SK-N-SH (cell line): ENCODE measurements at regions not wholly inside any gene's neighbourhood (a gene's known extent, or its start where the extent isn't known, plus 50 kb on each side); places are given as distances from the start of the nearest gene placed in this dataset.

ENCODE experiments used
- CTCF ChIA-PET: fragments of 300-600, 350-600 bp; formaldehyde crosslinking; extraction: SDS; loops from one replicate; lab custom pipeline; 2021; lab: Yijun Ruan, JAX
- POLR2A ChIA-PET: fragments of 350-600 bp; sonication (Branson Sonifier 250); formaldehyde crosslinking; extraction: SDS; loops from one replicate; lab custom pipeline; 2020; ENCODE audit warnings: antibody characterized with exemption, inconsistent platforms; lab: Yijun Ruan, JAX
- DNase-seq: peaks from one replicate; pipeline ENCODE4 v3.0.0; 2012
- H2AFZ ChIP-seq: fragments of 200-600 bp; sonication (generic); 2 replicates; pipeline ENCODE4 v1.8.1; 2016; ENCODE audit warnings: antibody characterized with exemption, mild to moderate bottlenecking, low read depth
- H3F3A ChIP-seq: fragments of 200-600 bp; sonication (generic); replicated peaks from 2 replicates; pipeline ENCODE3; 2016; ENCODE audit warnings: antibody characterized with exemption, mild to moderate bottlenecking; ENCODE audit not compliant: insufficient read depth
- H3K27ac ChIP-seq, 2 experiments: fragments of 200-500 bp in 1 of 2; fragments of 200-600 bp in 1 of 2; sonication (Bioruptor generic) in 1 of 2; sonication (generic), shearing (Covaris generic) in 1 of 2; 2 replicates each; pipeline versions ENCODE4 v1.5.1 to v1.6.1; 2014 to 2016; ENCODE audit warnings: low read depth in 2 of 2, inconsistent platforms in 1 of 2, low read length in 1 of 2, mild to moderate bottlenecking in 1 of 2, mixed read lengths in 1 of 2
- H3K27me3 ChIP-seq: fragments of 200-600 bp; sonication (generic), shearing (Covaris generic); 2 replicates; pipeline ENCODE4 v1.6.1; 2016; ENCODE audit warnings: mixed run types; ENCODE audit not compliant: insufficient read depth
- H3K36me3 ChIP-seq, 2 experiments: fragments of 200-500 bp in 1 of 2; fragments of 200-600 bp in 1 of 2; sonication (Bioruptor generic) in 1 of 2; sonication (generic) in 1 of 2; replicated peaks in 1 of 2; 2 replicates each; pipeline versions ENCODE3 to v1.5.1; 2014 to 2016; ENCODE audit warnings: low read length in 1 of 2, mild to moderate bottlenecking in 1 of 2; ENCODE audit not compliant: insufficient read depth in 2 of 2, control insufficient read depth in 1 of 2
- H3K4me1 ChIP-seq, 2 experiments: fragments of 200-500 bp in 1 of 2; fragments of 200-600 bp in 1 of 2; sonication (Bioruptor generic) in 1 of 2; sonication (generic), shearing (Covaris generic) in 1 of 2; 2 replicates each; pipeline versions ENCODE4 v1.5.1 to v1.6.1; 2014 to 2016; ENCODE audit warnings: low read depth in 1 of 2, low read length in 1 of 2, mixed run types in 1 of 2; ENCODE audit not compliant: insufficient read depth in 2 of 2, control insufficient read depth in 1 of 2
- H3K4me2 ChIP-seq: fragments of 200-600 bp; sonication (generic), shearing (Covaris generic); 2 replicates; pipeline ENCODE4 v1.6.1; 2017; ENCODE audit warnings: mixed run types
- H3K4me3 ChIP-seq, 2 experiments: fragments of 200-500 bp in 1 of 2; fragments of 200-600 bp in 1 of 2; sonication (Bioruptor generic) in 1 of 2; sonication (generic), shearing (Covaris generic) in 1 of 2; 2 replicates each; pipeline versions ENCODE4 v1.5.1 to v1.8.1; 2014 to 2016; ENCODE audit warnings: low read depth in 2 of 2, inconsistent platforms in 1 of 2, low read length in 1 of 2, mild to moderate bottlenecking in 1 of 2, mixed read lengths in 1 of 2, moderate library complexity in 1 of 2
- H3K79me2 ChIP-seq: fragments of 200-600 bp; sonication (generic); 2 replicates; pipeline ENCODE4 v1.8.1; 2017; ENCODE audit warnings: mild to moderate bottlenecking; ENCODE audit not compliant: insufficient read depth
- H3K9ac ChIP-seq: fragments of 200-600 bp; sonication (generic); 2 replicates; pipeline ENCODE4 v1.6.1; 2017; ENCODE audit warnings: mixed run types
- H3K9me2 ChIP-seq: fragments of 200-600 bp; sonication (generic); 2 replicates; pipeline ENCODE4 v1.6.1; 2017; ENCODE audit warnings: mixed run types
- H3K9me3 ChIP-seq: fragments of 200-600 bp; sonication (generic); 2 replicates; pipeline ENCODE4 v1.6.1; 2017; ENCODE audit warnings: mixed run types, mild to moderate bottlenecking, moderate library complexity
- H4K20me1 ChIP-seq: fragments of 200-600 bp; sonication (generic); 2 replicates; pipeline ENCODE4 v1.6.1; 2017; ENCODE audit warnings: mild to moderate bottlenecking, mixed run types; ENCODE audit not compliant: insufficient read depth
- CTCF ChIP-seq: fragments of 200-600 bp; sonication (generic); IDR thresholded peaks from 2 replicates; pipeline ENCODE4 v1.6.1; 2017; ENCODE audit warnings: antibody characterized with exemption, mild to moderate bottlenecking, moderate library complexity
- GATA2 ChIP-seq: sonication (generic); formaldehyde crosslinking; IDR thresholded peaks from 2 replicates; pipeline ENCODE4 v1.5.0; 2020; ENCODE audit warnings: mild to moderate bottlenecking, missing genetic modification reagents
- JUND ChIP-seq: IDR thresholded peaks from 2 replicates; pipeline ENCODE4 v1.4.0; 2012
- MEF2A ChIP-seq: IDR thresholded peaks from 2 replicates; pipeline ENCODE4 v1.4.0; 2012; ENCODE audit warnings: low read depth, borderline replicate concordance
- NRF1 ChIP-seq: IDR thresholded peaks from 2 replicates; pipeline ENCODE4 v1.6.1; 2012; ENCODE audit warnings: low read depth, mild to moderate bottlenecking, low read length
- POLR2AphosphoS5 ChIP-seq: IDR thresholded peaks from 2 replicates; pipeline ENCODE4 v1.6.1; 2012; ENCODE audit warnings: low read depth, low read length
- RCOR1 ChIP-seq: fragments of 150-350 bp; IDR thresholded peaks from 2 replicates; pipeline ENCODE4 v1.6.1; 2017; ENCODE audit warnings: antibody characterized with exemption, low read length
- TAF1 ChIP-seq: IDR thresholded peaks from 2 replicates; pipeline ENCODE4 v1.6.1; 2012; ENCODE audit warnings: low read depth, mild to moderate bottlenecking, low read length, moderate library complexity, borderline replicate concordance
- USF2 ChIP-seq: fragments of 150-350 bp; IDR thresholded peaks from 2 replicates; pipeline ENCODE4 v1.6.1; 2017; ENCODE audit warnings: antibody characterized with exemption, low read length, low read depth, borderline replicate concordance
- YY1 ChIP-seq: IDR thresholded peaks from 2 replicates; pipeline ENCODE4 v1.4.0; 2012; ENCODE audit warnings: low read depth, mild to moderate bottlenecking
- WGBS: methylation state at CpG from one replicate; pipeline ENCODE4 v1.1.6; 2017; ENCODE audit warnings: low lambda C conversion rate; 5-methylcytosine and 5-hydroxymethylcytosine counted together
- TF ChIP-seq, protein P1 (sequence below): IDR thresholded peaks from 2 replicates; pipeline ENCODE4 v1.6.1; 2012; ENCODE audit warnings: mild to moderate bottlenecking, low read depth, low read length, moderate library complexity
- TF ChIP-seq, protein P2 (sequence below): IDR thresholded peaks from 2 replicates; pipeline ENCODE4 v1.4.0; 2012; ENCODE audit warnings: low read depth, borderline replicate concordance
- TF ChIP-seq, protein P3 (sequence below): IDR thresholded peaks from 2 replicates; pipeline ENCODE4; 2012

DNA sequence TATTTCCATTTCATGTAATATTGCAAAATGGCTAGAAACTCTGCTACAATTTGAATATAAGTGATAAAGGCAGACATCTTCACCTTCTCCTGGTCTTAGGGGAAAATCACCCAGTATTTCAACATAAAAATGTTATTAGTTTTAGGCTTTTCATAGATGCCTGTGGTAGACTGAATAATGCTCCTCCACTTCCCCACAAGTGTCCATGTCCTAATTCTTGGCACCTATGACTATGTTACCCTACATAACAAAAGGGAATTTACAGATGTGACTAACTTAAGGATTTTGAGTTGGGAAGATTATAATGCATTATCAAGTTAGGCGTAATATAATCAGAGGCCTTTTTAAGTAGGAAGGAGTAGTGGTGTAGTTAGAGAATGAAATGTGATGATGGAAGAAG lies 196.4 kb downstream of the TMTC3 start:
- no peak for DNase-seq
- 0% methylated on average over 1 of the region's 1 CpG for WGBS

More for the DNA sequence above, 196.4 kb downstream of the TMTC3 start:
- H2AFZ ChIP-seq: no peak overlapping the region; the same call in 1 of the 2 replicates
- POLR2A ChIA-PET: no interaction called here
- H3F3A ChIP-seq: no peaks in the 10 kb centered on the region
- no peak overlapping the region for H3K9ac ChIP-seq
- no peak overlapping the region for H3K4me2 ChIP-seq
- no peaks in the 10 kb centered on the region for H3K27me3 ChIP-seq
- no peaks in the 10 kb centered on the region for H3K9me2 ChIP-seq
- H3K9me3 ChIP-seq: no peaks in the 10 kb centered on the region
- H3K36me3 ChIP-seq: no peaks in the 10 kb centered on the region
- CTCF ChIA-PET: no interaction called here
- peaks cover 0 to 5% of the 10 kb centered on the region in 2 experiments; a peak in 1 of 4 replicates for H3K4me1 ChIP-seq
- TF ChIP-seq TAF1: no peak
- TF ChIP-seq USF2: no peak
- TF ChIP-seq JUND: no peak
- TF ChIP-seq NRF1: no peak
- TF ChIP-seq, protein P1, sequence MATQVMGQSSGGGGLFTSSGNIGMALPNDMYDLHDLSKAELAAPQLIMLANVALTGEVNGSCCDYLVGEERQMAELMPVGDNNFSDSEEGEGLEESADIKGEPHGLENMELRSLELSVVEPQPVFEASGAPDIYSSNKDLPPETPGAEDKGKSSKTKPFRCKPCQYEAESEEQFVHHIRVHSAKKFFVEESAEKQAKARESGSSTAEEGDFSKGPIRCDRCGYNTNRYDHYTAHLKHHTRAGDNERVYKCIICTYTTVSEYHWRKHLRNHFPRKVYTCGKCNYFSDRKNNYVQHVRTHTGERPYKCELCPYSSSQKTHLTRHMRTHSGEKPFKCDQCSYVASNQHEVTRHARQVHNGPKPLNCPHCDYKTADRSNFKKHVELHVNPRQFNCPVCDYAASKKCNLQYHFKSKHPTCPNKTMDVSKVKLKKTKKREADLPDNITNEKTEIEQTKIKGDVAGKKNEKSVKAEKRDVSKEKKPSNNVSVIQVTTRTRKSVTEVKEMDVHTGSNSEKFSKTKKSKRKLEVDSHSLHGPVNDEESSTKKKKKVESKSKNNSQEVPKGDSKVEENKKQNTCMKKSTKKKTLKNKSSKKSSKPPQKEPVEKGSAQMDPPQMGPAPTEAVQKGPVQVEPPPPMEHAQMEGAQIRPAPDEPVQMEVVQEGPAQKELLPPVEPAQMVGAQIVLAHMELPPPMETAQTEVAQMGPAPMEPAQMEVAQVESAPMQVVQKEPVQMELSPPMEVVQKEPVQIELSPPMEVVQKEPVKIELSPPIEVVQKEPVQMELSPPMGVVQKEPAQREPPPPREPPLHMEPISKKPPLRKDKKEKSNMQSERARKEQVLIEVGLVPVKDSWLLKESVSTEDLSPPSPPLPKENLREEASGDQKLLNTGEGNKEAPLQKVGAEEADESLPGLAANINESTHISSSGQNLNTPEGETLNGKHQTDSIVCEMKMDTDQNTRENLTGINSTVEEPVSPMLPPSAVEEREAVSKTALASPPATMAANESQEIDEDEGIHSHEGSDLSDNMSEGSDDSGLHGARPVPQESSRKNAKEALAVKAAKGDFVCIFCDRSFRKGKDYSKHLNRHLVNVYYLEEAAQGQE: no peak
- TF ChIP-seq POLR2AphosphoS5: no peak
- no peak for TF ChIP-seq YY1
- no peak for TF ChIP-seq MEF2A
- TF ChIP-seq GATA2 (CRISPR knock-in tag): no peak
- TF ChIP-seq CTCF: no peak
- TF ChIP-seq, protein P2, sequence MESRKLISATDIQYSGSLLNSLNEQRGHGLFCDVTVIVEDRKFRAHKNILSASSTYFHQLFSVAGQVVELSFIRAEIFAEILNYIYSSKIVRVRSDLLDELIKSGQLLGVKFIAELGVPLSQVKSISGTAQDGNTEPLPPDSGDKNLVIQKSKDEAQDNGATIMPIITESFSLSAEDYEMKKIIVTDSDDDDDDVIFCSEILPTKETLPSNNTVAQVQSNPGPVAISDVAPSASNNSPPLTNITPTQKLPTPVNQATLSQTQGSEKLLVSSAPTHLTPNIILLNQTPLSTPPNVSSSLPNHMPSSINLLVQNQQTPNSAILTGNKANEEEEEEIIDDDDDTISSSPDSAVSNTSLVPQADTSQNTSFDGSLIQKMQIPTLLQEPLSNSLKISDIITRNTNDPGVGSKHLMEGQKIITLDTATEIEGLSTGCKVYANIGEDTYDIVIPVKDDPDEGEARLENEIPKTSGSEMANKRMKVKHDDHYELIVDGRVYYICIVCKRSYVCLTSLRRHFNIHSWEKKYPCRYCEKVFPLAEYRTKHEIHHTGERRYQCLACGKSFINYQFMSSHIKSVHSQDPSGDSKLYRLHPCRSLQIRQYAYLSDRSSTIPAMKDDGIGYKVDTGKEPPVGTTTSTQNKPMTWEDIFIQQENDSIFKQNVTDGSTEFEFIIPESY: no peak
- no peak for TF ChIP-seq RCOR1
- TF ChIP-seq, protein P3, sequence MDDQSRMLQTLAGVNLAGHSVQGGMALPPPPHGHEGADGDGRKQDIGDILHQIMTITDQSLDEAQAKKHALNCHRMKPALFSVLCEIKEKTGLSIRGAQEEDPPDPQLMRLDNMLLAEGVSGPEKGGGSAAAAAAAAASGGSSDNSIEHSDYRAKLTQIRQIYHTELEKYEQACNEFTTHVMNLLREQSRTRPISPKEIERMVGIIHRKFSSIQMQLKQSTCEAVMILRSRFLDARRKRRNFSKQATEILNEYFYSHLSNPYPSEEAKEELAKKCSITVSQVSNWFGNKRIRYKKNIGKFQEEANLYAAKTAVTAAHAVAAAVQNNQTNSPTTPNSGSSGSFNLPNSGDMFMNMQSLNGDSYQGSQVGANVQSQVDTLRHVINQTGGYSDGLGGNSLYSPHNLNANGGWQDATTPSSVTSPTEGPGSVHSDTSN: no peak
- TF ChIP-seq, all 33 proteins: peak for 0
- H3K79me2 ChIP-seq: no peaks in the 10 kb centered on the region
- no peaks in the 10 kb centered on the region for H4K20me1 ChIP-seq
- no peak overlapping the region for H3K4me3 ChIP-seq
- no peak overlapping the region for H3K27ac ChIP-seq
